Muscle of leg (tissue), 3 donors: ENCODE measurements at regions not wholly inside any gene's neighbourhood (a gene's known extent, or its start where the extent isn't known, plus 50 kb on each side); places are given as distances from the start of the nearest gene placed in this dataset.

Experiments
- DNase-seq: peaks from one replicate; pipeline ENCODE4 v3.0.0; 2013
- H3K27ac ChIP-seq: one replicate; pipeline ENCODE4 v1.5.1; 2013; ENCODE audit warnings: mild to moderate bottlenecking, low read length, control low read depth
- H3K27me3 ChIP-seq: one replicate; pipeline ENCODE4 v1.6.1; 2013; ENCODE audit warnings: low read length; ENCODE audit not compliant: control insufficient read depth, insufficient read depth
- H3K36me3 ChIP-seq: one replicate; pipeline ENCODE4 v1.6.1; 2013; ENCODE audit warnings: low read length; ENCODE audit not compliant: control insufficient read depth, insufficient read depth
- H3K4me1 ChIP-seq: one replicate; pipeline ENCODE4 v1.6.1; 2013; ENCODE audit warnings: low read length; ENCODE audit not compliant: control insufficient read depth, insufficient read depth
- H3K4me3 ChIP-seq: one replicate; pipeline ENCODE4 v1.5.1; 2013; ENCODE audit warnings: low read length, control low read depth
- H3K9me3 ChIP-seq: replicated peaks from 2 replicates; pipeline ENCODE4 v1.6.1; 2013; ENCODE audit warnings: low read depth, low read length; ENCODE audit not compliant: control insufficient read depth
- WGBS: methylation state at CpG from one replicate; pipeline ENCODE4 v1.1.5; 2013; ENCODE audit warnings: missing lambda C conversion rate; ENCODE audit not compliant: insufficient coverage; 5-methylcytosine and 5-hydroxymethylcytosine counted together

DNA sequence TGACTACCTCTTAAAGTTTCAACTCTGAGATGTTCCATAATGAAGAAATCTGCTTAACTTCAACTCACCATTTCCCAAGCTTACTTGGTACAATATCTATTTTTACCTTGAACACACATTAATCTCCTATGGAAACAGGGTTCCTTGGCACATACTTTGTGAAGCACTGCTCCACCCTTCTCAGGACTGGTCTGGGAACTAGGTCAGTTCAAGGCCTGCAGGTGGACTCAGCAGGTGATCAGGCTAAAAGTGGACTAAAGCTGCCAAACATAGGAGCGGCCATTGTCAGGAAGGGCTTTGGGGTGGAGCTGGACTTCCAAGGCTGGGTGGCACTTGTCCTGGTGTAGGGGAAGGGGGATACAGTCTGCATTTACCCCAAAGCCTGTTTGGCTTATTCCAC, 202.3 kb downstream of the NUAK1 start:
- no peak for DNase-seq
- WGBS: 88% methylated on average over 1 of the region's 1 CpG

GRCh38 chr12:105937009-105937408, 201.7 kb downstream of the NUAK1 start:
- no peaks in the 10 kb centered on the region for H3K36me3 ChIP-seq
- peaks cover 12% of the 10 kb centered on the region for H3K4me1 ChIP-seq
- no peak for DNase-seq
- no peak overlapping the region for H3K27ac ChIP-seq
- no CpG with 5 or more reads among the region's 1 CpG for WGBS
- H3K9me3 ChIP-seq: no peaks in the 10 kb centered on the region
- H3K27me3 ChIP-seq: no peaks in the 10 kb centered on the region
- no peak overlapping the region for H3K4me3 ChIP-seq

More for the DNA sequence above, 202.3 kb downstream of the NUAK1 start:
- no peaks in the 10 kb centered on the region for H3K9me3 ChIP-seq
- H3K36me3 ChIP-seq: no peaks in the 10 kb centered on the region
- no peak overlapping the region for H3K4me3 ChIP-seq
- H3K4me1 ChIP-seq: peaks cover 15% of the 10 kb centered on the region
- H3K27me3 ChIP-seq: no peaks in the 10 kb centered on the region
- H3K27ac ChIP-seq: no peak overlapping the region

- no peaks in the 10 kb centered on the region for H3K36me3 ChIP-seq
- DNase-seq: no peak
These were observed 199.5 kb downstream of the NUAK1 start for GRCh38 chr12:105939181-105939721.

DNA sequence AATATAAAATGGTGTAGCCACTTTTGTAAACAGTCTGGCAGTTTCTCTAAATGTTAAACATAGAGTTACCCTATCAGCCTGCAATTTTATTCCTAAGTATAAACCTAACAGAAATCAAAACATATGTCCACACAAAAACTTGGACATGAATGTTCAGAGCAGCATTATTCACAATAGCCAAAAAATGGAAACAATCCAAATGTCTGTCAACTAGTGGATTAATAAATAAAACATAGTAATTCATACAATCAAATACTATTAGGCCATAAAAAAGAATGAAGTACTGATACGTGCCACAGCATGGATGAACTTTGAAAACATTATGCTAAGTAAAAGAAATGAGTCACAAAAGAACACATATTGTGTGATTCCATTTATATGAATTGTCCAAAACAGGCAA, 196.5 kb downstream of the NUAK1 start:
- Histone ChIP-seq H3K36me3 (no peaks in the 10 kb centered on the region), H3K27ac (no peak overlapping the region), H3K27me3 (no peaks in the 10 kb centered on the region), H3K4me1 (no peaks in the 10 kb centered on the region), H3K4me3 (no peak overlapping the region), H3K9me3 (no peaks in the 10 kb centered on the region)
- DNase-seq: no peak
- WGBS: no CpG with 5 or more reads among the region's 1 CpG

More at GRCh38 chr12:105939181-105939721, 199.5 kb downstream of the NUAK1 start:
- no peaks in the 10 kb centered on the region for H3K9me3 ChIP-seq
- no peak overlapping the region for H3K4me3 ChIP-seq
- peaks cover 6% of the 10 kb centered on the region for H3K4me1 ChIP-seq
- no CpG with 5 or more reads among the region's 3 CpGs for WGBS
- H3K27ac ChIP-seq: no peak overlapping the region
- H3K27me3 ChIP-seq: no peaks in the 10 kb centered on the region

- Histone ChIP-seq H3K9me3 (no peaks in the 10 kb centered on the region), H3K27me3 (no peaks in the 10 kb centered on the region), H3K4me1 (no peaks in the 10 kb centered on the region), H3K36me3 (no peaks in the 10 kb centered on the region), H3K27ac (no peak overlapping the region), H3K4me3 (no peak overlapping the region)
- no CpG with 5 or more reads among the region's 1 CpG for WGBS
- no peak for DNase-seq
These were observed 195.2 kb downstream of the NUAK1 start for GRCh38 chr12:105943525-105943924.

DNA sequence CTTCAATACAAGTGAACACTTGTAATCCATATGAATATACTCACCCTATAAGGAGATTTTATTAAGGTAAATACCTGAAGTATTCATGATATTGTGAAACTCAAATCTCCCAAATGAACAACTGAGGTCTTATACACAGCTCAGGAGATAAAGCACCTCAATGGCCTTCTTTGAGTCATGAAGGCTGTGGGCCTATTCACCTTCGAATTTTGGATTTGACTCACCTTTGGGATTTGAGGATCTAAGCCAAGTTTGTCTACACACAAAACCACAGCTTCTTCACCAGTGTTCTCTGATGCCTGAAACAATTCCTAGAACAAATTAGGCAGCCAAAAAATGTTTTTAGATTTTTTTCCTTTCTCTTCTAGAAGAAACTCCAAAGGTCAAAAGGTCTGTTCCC, 194.1 kb downstream of the NUAK1 start:
- Histone ChIP-seq H3K36me3 (no peaks in the 10 kb centered on the region), H3K4me3 (no peak overlapping the region), H3K9me3 (no peaks in the 10 kb centered on the region), H3K27ac (no peak overlapping the region), H3K4me1 (no peaks in the 10 kb centered on the region), H3K27me3 (no peaks in the 10 kb centered on the region)
- DNase-seq: no peak
- 33% methylated on average over 1 of the region's 1 CpG for WGBS

GRCh38 chr12:105945880-105946279, 192.9 kb downstream of the NUAK1 start:
- WGBS: no CpG with 5 or more reads among the region's 1 CpG
- no peak for DNase-seq
- Histone ChIP-seq H3K4me3 (no peak overlapping the region), H3K4me1 (no peaks in the 10 kb centered on the region), H3K9me3 (no peaks in the 10 kb centered on the region), H3K27ac (no peak overlapping the region), H3K27me3 (no peaks in the 10 kb centered on the region), H3K36me3 (no peaks in the 10 kb centered on the region)

- Histone ChIP-seq H3K4me3 (no peak overlapping the region), H3K36me3 (no peaks in the 10 kb centered on the region), H3K27ac (no peak overlapping the region), H3K27me3 (no peaks in the 10 kb centered on the region), H3K9me3 (no peaks in the 10 kb centered on the region), H3K4me1 (no peaks in the 10 kb centered on the region)
- no peak for DNase-seq
- 67% methylated on average over 1 of the region's 2 CpGs for WGBS
These were observed 192.3 kb downstream of the NUAK1 start for GRCh38 chr12:105946493-105946901.

GRCh38 chr12:105947906-105948305, 190.8 kb downstream of the NUAK1 start:
- Histone ChIP-seq H3K4me3 (no peak overlapping the region), H3K9me3 (no peaks in the 10 kb centered on the region), H3K4me1 (no peaks in the 10 kb centered on the region), H3K36me3 (no peaks in the 10 kb centered on the region), H3K27me3 (no peaks in the 10 kb centered on the region), H3K27ac (no peak overlapping the region)
- DNase-seq: no peak
- WGBS: no CpG with 5 or more reads among the region's 5 CpGs

DNA sequence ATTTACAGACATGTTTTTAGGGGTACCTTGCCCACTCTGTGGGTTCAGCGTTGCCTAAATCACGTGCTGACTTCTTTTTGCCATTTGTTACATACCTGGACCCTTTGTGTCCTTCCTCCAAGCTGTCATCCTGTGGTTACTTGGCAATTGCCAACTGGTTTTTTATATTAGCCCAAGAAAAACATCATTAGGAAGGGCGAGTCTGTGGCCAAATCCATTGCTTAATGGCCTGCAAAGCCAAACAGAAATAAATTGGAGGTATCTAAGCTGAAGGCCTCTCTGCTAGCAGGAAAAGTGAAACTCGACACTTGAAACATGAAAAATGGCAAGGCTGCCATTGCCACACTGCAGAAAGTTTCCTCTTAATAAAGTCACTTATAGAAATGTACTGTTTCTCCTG, 190.4 kb downstream of the NUAK1 start:
- no peaks in the 10 kb centered on the region for H3K36me3 ChIP-seq
- no peak overlapping the region for H3K27ac ChIP-seq
- 74% methylated on average over 2 of the region's 4 CpGs for WGBS
- H3K9me3 ChIP-seq: no peaks in the 10 kb centered on the region
- DNase-seq: no peak
- H3K4me1 ChIP-seq: no peaks in the 10 kb centered on the region
- H3K27me3 ChIP-seq: no peaks in the 10 kb centered on the region
- no peak overlapping the region for H3K4me3 ChIP-seq

DNA sequence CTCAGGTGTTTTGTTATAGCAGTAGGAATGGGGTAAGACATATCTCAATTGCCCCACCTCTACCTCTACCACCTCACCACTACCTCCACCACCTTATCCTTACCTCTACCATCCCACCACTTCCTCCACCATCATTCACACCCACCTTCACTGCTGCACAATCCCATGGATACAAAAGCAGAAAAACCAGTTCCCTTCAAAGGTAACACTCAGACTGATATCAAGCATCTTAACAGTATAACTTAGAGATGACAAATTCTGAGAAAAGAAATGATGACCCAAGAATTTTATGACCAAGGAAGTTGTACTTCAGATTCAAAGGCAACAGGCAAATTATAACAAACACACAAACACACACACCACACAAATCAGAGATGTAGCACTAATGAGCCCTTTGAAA, 189.4 kb downstream of the NUAK1 start:
- Histone ChIP-seq H3K27ac (no peak overlapping the region), H3K9me3 (no peaks in the 10 kb centered on the region)
- no peak for DNase-seq

More for the DNA sequence above, 189.4 kb downstream of the NUAK1 start:
- H3K4me3 ChIP-seq: no peak overlapping the region
- no peaks in the 10 kb centered on the region for H3K4me1 ChIP-seq
- H3K36me3 ChIP-seq: no peaks in the 10 kb centered on the region
- H3K27me3 ChIP-seq: no peaks in the 10 kb centered on the region
